HL-60 (cell line): ENCODE measurements at regions not wholly inside any gene's neighbourhood (a gene's known extent, or its start where the extent isn't known, plus 50 kb on each side); places are given as distances from the start of the nearest gene placed in this dataset.

Experiments used
- DNase-seq, 2 experiments: peaks; one replicate each; pipeline ENCODE4 v3.0.0-alpha.2; 2010 to 2020; ENCODE audit warnings: low read depth in 1 of 2, low spot score in 1 of 2
- H3K27ac ChIP-seq: fragments of 250-450 bp; sonication (Bioruptor Pico); replicated peaks from 2 replicates; pipeline ENCODE4 v1.5.1; 2020; ENCODE audit warnings: mild to moderate bottlenecking, moderate library complexity
- H3K27me3 ChIP-seq: fragments of 250-450 bp; sonication (Bioruptor Pico); 2 replicates; pipeline ENCODE4 v1.5.1; 2021; ENCODE audit warnings: mild to moderate bottlenecking, moderate library complexity; ENCODE audit not compliant: insufficient read depth, poor library complexity, severe bottlenecking
- H3K4me3 ChIP-seq: replicated peaks from 2 replicates; pipeline ENCODE4 v1.5.1; 2011; ENCODE audit warnings: mild to moderate bottlenecking, control low read depth, low read length; ENCODE audit not compliant: insufficient read depth
- GABPA ChIP-seq: IDR thresholded peaks from 2 replicates; pipeline ENCODE4 v1.6.1; 2012; ENCODE audit warnings: low read depth
- POLR2AphosphoS5 ChIP-seq: IDR thresholded peaks from 2 replicates; pipeline ENCODE4 v1.6.1; 2012; ENCODE audit warnings: low read depth
- SPI1 ChIP-seq: IDR thresholded peaks from 2 replicates; pipeline ENCODE4 v1.6.1; 2012; ENCODE audit warnings: low read depth, mild to moderate bottlenecking, borderline replicate concordance
- TF ChIP-seq, protein P1 (sequence below): IDR thresholded peaks from one replicate; pipeline ENCODE4 v1.5.1; 2011; ENCODE audit warnings: low read length, control low read depth, inconsistent platforms; ENCODE audit not compliant: insufficient read depth
- TF ChIP-seq, protein P2 (sequence below): IDR thresholded peaks from 2 replicates; pipeline ENCODE4 v1.6.1; 2012; ENCODE audit warnings: low read depth; ENCODE audit not compliant: insufficient replicate concordance

DNA sequence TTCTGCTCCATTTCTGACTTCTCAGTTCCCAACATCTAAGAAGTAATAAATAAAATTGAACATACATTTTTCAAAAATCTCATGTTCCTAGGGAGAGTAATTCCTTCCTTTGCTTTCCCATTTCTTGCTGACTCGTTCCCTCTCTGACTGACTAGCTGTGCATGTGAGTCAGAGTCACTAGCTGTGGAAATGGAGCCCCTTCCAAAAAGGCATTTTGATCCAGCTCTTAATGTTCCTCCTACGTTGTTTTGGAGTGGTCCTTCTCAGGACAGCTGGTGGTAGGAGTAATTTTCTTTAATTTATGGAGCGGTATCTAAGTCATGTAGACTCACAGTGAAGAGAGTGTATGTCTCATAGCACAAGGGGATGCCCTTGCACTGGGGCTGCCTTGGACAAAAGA is 460.2 kb downstream of the GADD45G start:
- Histone ChIP-seq H3K27me3 (peaks cover 2% of the 10 kb centered on the region), H3K27ac (no peak overlapping the region), H3K4me3 (no peak overlapping the region)
- no peak for DNase-seq
- TF ChIP-seq GABPA (no peak), SPI1 (no peak), POLR2AphosphoS5 (no peak)
- TF ChIP-seq, protein P1, sequence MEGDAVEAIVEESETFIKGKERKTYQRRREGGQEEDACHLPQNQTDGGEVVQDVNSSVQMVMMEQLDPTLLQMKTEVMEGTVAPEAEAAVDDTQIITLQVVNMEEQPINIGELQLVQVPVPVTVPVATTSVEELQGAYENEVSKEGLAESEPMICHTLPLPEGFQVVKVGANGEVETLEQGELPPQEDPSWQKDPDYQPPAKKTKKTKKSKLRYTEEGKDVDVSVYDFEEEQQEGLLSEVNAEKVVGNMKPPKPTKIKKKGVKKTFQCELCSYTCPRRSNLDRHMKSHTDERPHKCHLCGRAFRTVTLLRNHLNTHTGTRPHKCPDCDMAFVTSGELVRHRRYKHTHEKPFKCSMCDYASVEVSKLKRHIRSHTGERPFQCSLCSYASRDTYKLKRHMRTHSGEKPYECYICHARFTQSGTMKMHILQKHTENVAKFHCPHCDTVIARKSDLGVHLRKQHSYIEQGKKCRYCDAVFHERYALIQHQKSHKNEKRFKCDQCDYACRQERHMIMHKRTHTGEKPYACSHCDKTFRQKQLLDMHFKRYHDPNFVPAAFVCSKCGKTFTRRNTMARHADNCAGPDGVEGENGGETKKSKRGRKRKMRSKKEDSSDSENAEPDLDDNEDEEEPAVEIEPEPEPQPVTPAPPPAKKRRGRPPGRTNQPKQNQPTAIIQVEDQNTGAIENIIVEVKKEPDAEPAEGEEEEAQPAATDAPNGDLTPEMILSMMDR, result no peak
- TF ChIP-seq, protein P2, sequence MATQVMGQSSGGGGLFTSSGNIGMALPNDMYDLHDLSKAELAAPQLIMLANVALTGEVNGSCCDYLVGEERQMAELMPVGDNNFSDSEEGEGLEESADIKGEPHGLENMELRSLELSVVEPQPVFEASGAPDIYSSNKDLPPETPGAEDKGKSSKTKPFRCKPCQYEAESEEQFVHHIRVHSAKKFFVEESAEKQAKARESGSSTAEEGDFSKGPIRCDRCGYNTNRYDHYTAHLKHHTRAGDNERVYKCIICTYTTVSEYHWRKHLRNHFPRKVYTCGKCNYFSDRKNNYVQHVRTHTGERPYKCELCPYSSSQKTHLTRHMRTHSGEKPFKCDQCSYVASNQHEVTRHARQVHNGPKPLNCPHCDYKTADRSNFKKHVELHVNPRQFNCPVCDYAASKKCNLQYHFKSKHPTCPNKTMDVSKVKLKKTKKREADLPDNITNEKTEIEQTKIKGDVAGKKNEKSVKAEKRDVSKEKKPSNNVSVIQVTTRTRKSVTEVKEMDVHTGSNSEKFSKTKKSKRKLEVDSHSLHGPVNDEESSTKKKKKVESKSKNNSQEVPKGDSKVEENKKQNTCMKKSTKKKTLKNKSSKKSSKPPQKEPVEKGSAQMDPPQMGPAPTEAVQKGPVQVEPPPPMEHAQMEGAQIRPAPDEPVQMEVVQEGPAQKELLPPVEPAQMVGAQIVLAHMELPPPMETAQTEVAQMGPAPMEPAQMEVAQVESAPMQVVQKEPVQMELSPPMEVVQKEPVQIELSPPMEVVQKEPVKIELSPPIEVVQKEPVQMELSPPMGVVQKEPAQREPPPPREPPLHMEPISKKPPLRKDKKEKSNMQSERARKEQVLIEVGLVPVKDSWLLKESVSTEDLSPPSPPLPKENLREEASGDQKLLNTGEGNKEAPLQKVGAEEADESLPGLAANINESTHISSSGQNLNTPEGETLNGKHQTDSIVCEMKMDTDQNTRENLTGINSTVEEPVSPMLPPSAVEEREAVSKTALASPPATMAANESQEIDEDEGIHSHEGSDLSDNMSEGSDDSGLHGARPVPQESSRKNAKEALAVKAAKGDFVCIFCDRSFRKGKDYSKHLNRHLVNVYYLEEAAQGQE, result no peak

DNA sequence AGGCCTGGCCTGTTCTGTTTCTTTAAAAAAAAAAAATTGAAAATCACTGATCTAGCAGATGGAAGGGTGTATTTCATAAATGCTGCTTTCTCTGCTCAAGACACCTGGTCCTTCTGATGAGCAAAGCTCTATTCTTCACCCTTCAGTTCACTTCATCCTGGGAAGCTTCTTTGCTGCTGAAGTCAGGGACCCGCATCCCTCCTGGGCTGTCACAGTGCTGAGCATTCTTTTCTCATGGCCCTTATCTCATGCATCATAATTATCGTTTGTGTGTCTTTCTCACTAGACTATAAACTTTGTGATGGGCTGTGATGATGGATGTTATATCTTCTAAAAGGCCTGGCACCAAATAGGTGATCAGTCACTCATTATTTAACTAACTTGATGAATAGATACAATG is 461.0 kb downstream of the GADD45G start:
- DNase-seq, result no peak
- peaks cover 2% of the 10 kb centered on the region for H3K27me3 ChIP-seq
- TF ChIP-seq SPI1 (no peak), GABPA (no peak), POLR2AphosphoS5 (no peak)
- TF ChIP-seq, protein P1, result no peak
- TF ChIP-seq, protein P2, result no peak
- H3K27ac ChIP-seq, result no peak overlapping the region
- no peak overlapping the region for H3K4me3 ChIP-seq

- DNase-seq, result no peak
Measured at GRCh38 chr9:90069085-90069484, 464.3 kb downstream of the GADD45G start.

More at GRCh38 chr9:90069085-90069484, 464.3 kb downstream of the GADD45G start:
- no peak overlapping the region for H3K27ac ChIP-seq
- no peak overlapping the region for H3K4me3 ChIP-seq
- TF ChIP-seq, protein P1, result no peak
- TF ChIP-seq GABPA (no peak), SPI1 (no peak), POLR2AphosphoS5 (no peak)
- TF ChIP-seq, protein P2, result no peak
- peaks cover 2% of the 10 kb centered on the region for H3K27me3 ChIP-seq
